ENCODE measurements at regions not wholly inside any gene's neighbourhood (a gene's known extent, or its start where the extent isn't known, plus 50 kb on each side); places are given as distances from the start of the nearest gene placed in this dataset.
A peak's percentile ranks its signal among the peaks of the same experiment; 100 is the strongest.

GRCh38 chr7:45259227-45259596 lies 101.6 kb downstream of the RAMP3 start:
- peak overlapping the region; percentile 36 for H3K4me2 ChIP-seq (ENCODE audit: low read length)
- DNase-seq (ENCODE audit: low spot score), result no peak

GRCh38 chr7:45259966-45260646 lies 102.5 kb downstream of the RAMP3 start:
- H3K9me2 ChIP-seq (ENCODE audit: insufficient read depth, low read length), result no peaks in the 10 kb centered on the region
- H3K4me2 ChIP-seq (ENCODE audit: low read length), result no peak overlapping the region
- TF ChIP-seq EZH2phosphoT487 (IDR thresholded peaks at IDR 0.05; ENCODE audit: borderline replicate concordance, low read depth, low read length) (no peak), CTCF (conservative IDR thresholded peaks at IDR 0.05; ENCODE audit: low read length) (peak; percentile 99)
- no peak overlapping the region for H3K4me3 ChIP-seq (ENCODE audit: low read depth, low read length, poor library complexity, severe bottlenecking)
- no peak overlapping the region for H3K27ac ChIP-seq (ENCODE audit: low read depth, low read length, poor library complexity, severe bottlenecking)
- no peaks in the 10 kb centered on the region for H3K36me3 ChIP-seq (ENCODE audit: insufficient read depth, low read length)
- ChIA-PET POLR2A (interaction anchor here (0.9 kb wide), 1 partner anchor 26 kb away, joined by 5 read pairs; no protein-coding TSS in a partner anchor), CTCF (ENCODE audit: unreplicated experiment) (interaction anchor here (0.6 to 0.7 kb wide), 3 partner anchors 18 to 331 kb away, joined by 3 read pairs; no protein-coding TSS in a partner anchor)
- H3K4me1 ChIP-seq (ENCODE audit: insufficient read depth, low read length, poor library complexity, severe bottlenecking), result peaks cover 12% of the 10 kb centered on the region
- H3K9me3 ChIP-seq (ENCODE audit: low read length), result no peaks in the 10 kb centered on the region
- DNase-seq (ENCODE audit: low spot score), result peak; percentile 61
- no TSS peak for BruUV-seq (replicated peaks)
- intact Hi-C loops (cut with micrococcal nuclease; ENCODE audit: unreplicated experiment), result loop anchor here (1.0 kb wide), 1 partner anchor 106 kb away; no protein-coding TSS in a partner anchor
- no peaks in the 10 kb centered on the region for H4K20me1 ChIP-seq (ENCODE audit: insufficient read depth, low read length)
- no peaks in the 10 kb centered on the region for H3K79me2 ChIP-seq (ENCODE audit: insufficient read depth, low read depth, low read length)
- no peak overlapping the region for H2AFZ ChIP-seq (ENCODE audit: low read length)

More at GRCh38 chr7:45259227-45259596, 101.6 kb downstream of the RAMP3 start:
- Histone ChIP-seq H3K4me3 (ENCODE audit: low read depth, low read length, poor library complexity, severe bottlenecking) (no peak overlapping the region), H3K27ac (ENCODE audit: low read depth, low read length, poor library complexity, severe bottlenecking) (no peak overlapping the region), H3K79me2 (ENCODE audit: insufficient read depth, low read depth, low read length) (no peaks in the 10 kb centered on the region), H3K9me2 (ENCODE audit: insufficient read depth, low read length) (no peaks in the 10 kb centered on the region), H2AFZ (ENCODE audit: low read length) (no peak overlapping the region), H4K20me1 (ENCODE audit: insufficient read depth, low read length) (no peaks in the 10 kb centered on the region), H3K4me1 (ENCODE audit: insufficient read depth, low read length, poor library complexity, severe bottlenecking) (peaks cover 12% of the 10 kb centered on the region), H3K9me3 (ENCODE audit: low read length) (no peaks in the 10 kb centered on the region), H3K36me3 (ENCODE audit: insufficient read depth, low read length) (no peaks in the 10 kb centered on the region)
- POLR2A ChIA-PET, result interaction anchor here (0.9 kb wide), 1 partner anchor 27 kb away, joined by 5 read pairs; no protein-coding TSS in a partner anchor
- CTCF ChIA-PET (ENCODE audit: unreplicated experiment), result interaction anchor here (0.6 kb wide), 1 partner anchor 332 kb away, joined by 3 read pairs; no protein-coding TSS in a partner anchor
- no TSS peak for BruUV-seq (replicated peaks)
- intact Hi-C loops (cut with micrococcal nuclease; ENCODE audit: unreplicated experiment), result no loop called here
- TF ChIP-seq CTCF (conservative IDR thresholded peaks at IDR 0.05; ENCODE audit: low read length), result no peak
- TF ChIP-seq EZH2phosphoT487 (IDR thresholded peaks at IDR 0.05; ENCODE audit: borderline replicate concordance, low read depth, low read length), result no peak

GRCh38 chr7:45267262-45267661 lies 109.7 kb downstream of the RAMP3 start:
- ChIA-PET POLR2A (no interaction called here), CTCF (ENCODE audit: unreplicated experiment) (no interaction called here)
- TF ChIP-seq CTCF (conservative IDR thresholded peaks at IDR 0.05; ENCODE audit: low read length) (no peak), EZH2phosphoT487 (IDR thresholded peaks at IDR 0.05; ENCODE audit: borderline replicate concordance, low read depth, low read length) (no peak)
- no peaks in the 10 kb centered on the region for H3K9me2 ChIP-seq (ENCODE audit: insufficient read depth, low read length)
- no peak overlapping the region for H2AFZ ChIP-seq (ENCODE audit: low read length)
- no peaks in the 10 kb centered on the region for H4K20me1 ChIP-seq (ENCODE audit: insufficient read depth, low read length)
- H3K4me1 ChIP-seq (ENCODE audit: insufficient read depth, low read length, poor library complexity, severe bottlenecking), result no peaks in the 10 kb centered on the region
- no TSS peak for BruUV-seq (replicated peaks)
- no peaks in the 10 kb centered on the region for H3K36me3 ChIP-seq (ENCODE audit: insufficient read depth, low read length)
- no peaks in the 10 kb centered on the region for H3K9me3 ChIP-seq (ENCODE audit: low read length)
- no peak overlapping the region for H3K27ac ChIP-seq (ENCODE audit: low read depth, low read length, poor library complexity, severe bottlenecking)
- H3K79me2 ChIP-seq (ENCODE audit: insufficient read depth, low read depth, low read length), result no peaks in the 10 kb centered on the region
- intact Hi-C loops (cut with micrococcal nuclease; ENCODE audit: unreplicated experiment), result no loop called here
- no peak for DNase-seq (ENCODE audit: low spot score)
- H3K4me3 ChIP-seq (ENCODE audit: low read depth, low read length, poor library complexity, severe bottlenecking), result no peak overlapping the region
- no peak overlapping the region for H3K4me2 ChIP-seq (ENCODE audit: low read length)
